ENCODE measurements at regions not wholly inside any gene's neighbourhood (a gene's known extent, or its start where the extent isn't known, plus 50 kb on each side); places are given as distances from the start of the nearest gene placed in this dataset.

DNA sequence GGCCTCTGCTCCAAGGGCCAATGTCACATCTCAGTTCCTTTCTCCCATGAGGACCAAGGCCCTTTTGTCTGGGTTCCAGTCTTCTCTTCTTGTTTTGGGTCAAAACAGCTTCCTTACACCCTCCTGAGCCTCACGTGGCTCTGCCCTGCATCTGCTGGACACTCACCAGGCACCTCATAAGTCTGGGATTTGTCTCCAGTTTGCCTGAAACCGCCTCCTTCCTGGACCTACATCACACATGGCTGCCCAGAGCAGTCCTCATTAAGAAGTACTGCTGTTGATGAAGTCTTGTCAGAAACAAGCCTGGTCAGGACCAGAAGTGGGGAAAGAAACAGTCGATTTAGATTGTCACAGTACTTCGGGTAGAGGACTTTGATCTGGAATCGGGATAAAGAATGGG lies 173.4 kb upstream of the BMPER start:
- no peak overlapping the region for H3K4me3 Mint-ChIP-seq
- no peaks in the 10 kb centered on the region for H3K36me3 Mint-ChIP-seq
- Histone ChIP-seq H2AFZ (ENCODE audit: insufficient read depth, low read depth, low read length, poor library complexity, severe bottlenecking) (no peak overlapping the region), H3K4me2 (replicated peaks; ENCODE audit: extremely low read depth, low read length, poor library complexity, severe bottlenecking) (no peak overlapping the region), H3K27me3 (ENCODE audit: control insufficient read depth in 2 of 2, insufficient read depth in 2 of 2, low read length in 2 of 2) (no peaks in the 10 kb centered on the region), H3K9ac (ENCODE audit: insufficient read depth, low read length, poor library complexity, severe bottlenecking) (no peak overlapping the region), H3K36me3 (replicated peaks in 1 of 2; ENCODE audit: control insufficient read depth in 1 of 2, insufficient read depth in 2 of 2, low read length in 2 of 2) (no peaks in the 10 kb centered on the region), H3K9me3 (replicated peaks in 1 of 2; ENCODE audit: control insufficient read depth in 1 of 2, insufficient read depth in 1 of 2, low read length in 2 of 2) (no peaks in the 10 kb centered on the region), H3K79me2 (ENCODE audit: insufficient read depth, low read length) (no peaks in the 10 kb centered on the region), H3K4me1 (ENCODE audit: control insufficient read depth in 1 of 2, insufficient read depth in 2 of 2, low read length in 2 of 2) (no peaks in the 10 kb centered on the region), H4K20me1 (ENCODE audit: insufficient read depth, low read length) (no peaks in the 10 kb centered on the region), H3K27ac (ENCODE audit: low read depth in 1 of 2, low read length in 2 of 2) (no peak overlapping the region), H3K4me3 (replicated peaks in 1 of 3; ENCODE audit: low read depth in 2 of 3, low read length in 3 of 3) (no peak overlapping the region)
- no peak for DNase-seq
- no peak overlapping the region for H3K27ac Mint-ChIP-seq
- no peaks in the 10 kb centered on the region for H3K4me1 Mint-ChIP-seq
- peaks cover 2 to 4% (median 2%) of the 10 kb centered on the region in 3 donors for H3K27me3 Mint-ChIP-seq (ENCODE audit: low read depth in 3 of 3)
- 78% methylated on average over 1 of the region's 5 CpGs for whole genome bisulfite sequencing (ENCODE audit: insufficient coverage)
- TF ChIP-seq, protein P1, sequence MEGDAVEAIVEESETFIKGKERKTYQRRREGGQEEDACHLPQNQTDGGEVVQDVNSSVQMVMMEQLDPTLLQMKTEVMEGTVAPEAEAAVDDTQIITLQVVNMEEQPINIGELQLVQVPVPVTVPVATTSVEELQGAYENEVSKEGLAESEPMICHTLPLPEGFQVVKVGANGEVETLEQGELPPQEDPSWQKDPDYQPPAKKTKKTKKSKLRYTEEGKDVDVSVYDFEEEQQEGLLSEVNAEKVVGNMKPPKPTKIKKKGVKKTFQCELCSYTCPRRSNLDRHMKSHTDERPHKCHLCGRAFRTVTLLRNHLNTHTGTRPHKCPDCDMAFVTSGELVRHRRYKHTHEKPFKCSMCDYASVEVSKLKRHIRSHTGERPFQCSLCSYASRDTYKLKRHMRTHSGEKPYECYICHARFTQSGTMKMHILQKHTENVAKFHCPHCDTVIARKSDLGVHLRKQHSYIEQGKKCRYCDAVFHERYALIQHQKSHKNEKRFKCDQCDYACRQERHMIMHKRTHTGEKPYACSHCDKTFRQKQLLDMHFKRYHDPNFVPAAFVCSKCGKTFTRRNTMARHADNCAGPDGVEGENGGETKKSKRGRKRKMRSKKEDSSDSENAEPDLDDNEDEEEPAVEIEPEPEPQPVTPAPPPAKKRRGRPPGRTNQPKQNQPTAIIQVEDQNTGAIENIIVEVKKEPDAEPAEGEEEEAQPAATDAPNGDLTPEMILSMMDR (IDR thresholded peaks at IDR 0.05) = no peak
- intact Hi-C loops (cut with micrococcal nuclease) = no loop called here
- peaks cover 0 to 12% (median 5%) of the 10 kb centered on the region in 7 donors for H3K9me3 Mint-ChIP-seq

DNA sequence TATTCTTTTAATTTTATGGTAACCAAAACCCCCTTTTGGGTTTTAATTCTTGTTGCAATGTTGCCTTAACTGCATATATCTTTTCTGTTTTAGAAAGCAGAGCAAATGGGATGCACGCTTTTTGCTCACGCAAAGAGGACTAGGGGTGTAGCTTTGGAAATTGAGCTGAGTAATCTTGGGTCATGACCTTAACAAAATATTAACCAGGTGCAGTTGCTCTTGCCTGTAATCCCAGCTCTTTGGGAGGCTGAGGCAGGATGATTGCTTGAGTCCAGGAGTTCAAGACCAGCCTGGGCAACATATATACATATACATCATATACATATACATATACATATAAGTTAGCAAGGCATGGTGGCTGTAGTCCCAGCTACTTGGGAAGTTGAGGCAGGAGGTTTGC lies 172.9 kb upstream of the BMPER start:
- no CpG with 5 or more reads among the region's 2 CpGs for WGBS (ENCODE audit: insufficient coverage)
- DNase-seq = no peak
- Mint-ChIP-seq H3K9me3 (peaks cover 0 to 12% (median 5%) of the 10 kb centered on the region in 7 donors), H3K36me3 (no peaks in the 10 kb centered on the region), H3K27ac (no peak overlapping the region), H3K4me3 (no peak overlapping the region), H3K4me1 (no peaks in the 10 kb centered on the region), H3K27me3 (ENCODE audit: low read depth in 3 of 3) (peaks cover under 1 to 2% (median 2%) of the 10 kb centered on the region in 3 donors)
- no peaks in the 10 kb centered on the region for H3K4me1 ChIP-seq (ENCODE audit: control insufficient read depth in 1 of 2, insufficient read depth in 2 of 2, low read length in 2 of 2)
- H3K36me3 ChIP-seq (replicated peaks in 1 of 2; ENCODE audit: control insufficient read depth in 1 of 2, insufficient read depth in 2 of 2, low read length in 2 of 2) = no peaks in the 10 kb centered on the region
- H3K27ac ChIP-seq (ENCODE audit: low read depth in 1 of 2, low read length in 2 of 2) = no peak overlapping the region
- no peaks in the 10 kb centered on the region for H3K27me3 ChIP-seq (ENCODE audit: control insufficient read depth in 2 of 2, insufficient read depth in 2 of 2, low read length in 2 of 2)
- TF ChIP-seq, protein P1 (IDR thresholded peaks at IDR 0.05) = no peak
- H2AFZ ChIP-seq (ENCODE audit: insufficient read depth, low read depth, low read length, poor library complexity, severe bottlenecking) = no peak overlapping the region
- no peak overlapping the region for H3K4me3 ChIP-seq (replicated peaks in 1 of 3; ENCODE audit: low read depth in 2 of 3, low read length in 3 of 3)
- no peak overlapping the region for H3K4me2 ChIP-seq (replicated peaks; ENCODE audit: extremely low read depth, low read length, poor library complexity, severe bottlenecking)
- H3K9me3 ChIP-seq (replicated peaks in 1 of 2; ENCODE audit: control insufficient read depth in 1 of 2, insufficient read depth in 1 of 2, low read length in 2 of 2) = no peaks in the 10 kb centered on the region
- H4K20me1 ChIP-seq (ENCODE audit: insufficient read depth, low read length) = no peaks in the 10 kb centered on the region
- no peaks in the 10 kb centered on the region for H3K79me2 ChIP-seq (ENCODE audit: insufficient read depth, low read length)
- no peak overlapping the region for H3K9ac ChIP-seq (ENCODE audit: insufficient read depth, low read length, poor library complexity, severe bottlenecking)
- intact Hi-C loops (cut with micrococcal nuclease) = no loop called here
